ENCODE measurements at regions not wholly inside any gene's neighbourhood (a gene's known extent, or its start where the extent isn't known, plus 50 kb on each side); places are given as distances from the start of the nearest gene placed in this dataset.
"Not testable (repeated sequence)": the region's sequence is repeated elsewhere in the genome, so short reads cannot be mapped to it uniquely, and the experiment has no call there.

- H3K23ac ChIP-seq (ENCODE audit: insufficient read length); H3K56ac ChIP-seq (replicated peaks; ENCODE audit: insufficient read length, low read depth, low read length); H2AFZ ChIP-seq (ENCODE audit: low read length); H3K4ac ChIP-seq (replicated peaks; ENCODE audit: insufficient read length, low read depth, low read length); DNase-seq (ENCODE audit: low read depth in 1 of 2, low spot score in 2 of 2); H3K79me2 ChIP-seq (ENCODE audit: control insufficient read depth in 1 of 2, insufficient read depth in 2 of 2, low read length in 2 of 2); H3K36me3 ChIP-seq (ENCODE audit: control insufficient read depth in 2 of 4, insufficient read depth in 4 of 4, low read length in 3 of 4); H3K27ac ChIP-seq (ENCODE audit: low read depth, low read length); H3K4me2 ChIP-seq (ENCODE audit: insufficient read depth in 1 of 2, low read depth in 2 of 2, low read length in 2 of 2); H4K8ac ChIP-seq (ENCODE audit: extremely low read depth, insufficient read depth, low read length); H3K9ac ChIP-seq (replicated peaks in 1 of 4; ENCODE audit: extremely low read depth in 1 of 4, low read depth in 3 of 4, low read length in 3 of 4); H3K18ac ChIP-seq (ENCODE audit: extremely low read depth, low read length); FAIRE-seq; H2AK5ac ChIP-seq (ENCODE audit: low read depth, low read length); H2BK5ac ChIP-seq (ENCODE audit: low read depth, low read length); H2BK15ac ChIP-seq (ENCODE audit: low read length); H2BK20ac ChIP-seq (ENCODE audit: low read length); H2BK12ac ChIP-seq (ENCODE audit: low read depth, low read length); H2BK120ac ChIP-seq (replicated peaks; ENCODE audit: low read depth, low read length); H3K4me3 ChIP-seq (ENCODE audit: extremely low read depth in 1 of 4, insufficient read depth in 2 of 4, low read depth in 3 of 4, low read length in 4 of 4); CTCF ChIA-PET (ENCODE audit: partially characterized antibody); H3K9me3 ChIP-seq (ENCODE audit: insufficient read depth in 2 of 2, low read depth in 1 of 2, low read length in 1 of 2); POLR2A ChIA-PET (ENCODE audit: partially characterized antibody); H4K5ac ChIP-seq (ENCODE audit: insufficient read length, low read depth, low read length); H4K91ac ChIP-seq (replicated peaks; ENCODE audit: insufficient read length, low read length); H3K79me1 ChIP-seq (ENCODE audit: low read depth, low read length); H3K23me2 ChIP-seq (ENCODE audit: low read depth, low read length); H3K27me3 ChIP-seq (replicated peaks in 1 of 4; ENCODE audit: control insufficient read depth in 3 of 4, extremely low read depth in 1 of 4, insufficient read depth in 3 of 4, low read length in 3 of 4); H4K20me1 ChIP-seq (replicated peaks in 1 of 2; ENCODE audit: control insufficient read depth in 1 of 2, insufficient read depth in 2 of 2, low read length in 2 of 2); H3K14ac ChIP-seq (ENCODE audit: insufficient read length): not testable (repeated sequence)
- H3K4me1 ChIP-seq (replicated peaks in 1 of 4; ENCODE audit: control insufficient read depth in 3 of 4, insufficient read depth in 4 of 4, low read length in 3 of 4) = peaks cover 2 to 14% (median 9%) of the 10 kb centered on the region in 4 experiments; a peak in 6 of 7 replicates
- WGBS, 2 experiments (ENCODE audit: extremely low coverage in 1 of 2, insufficient coverage in 1 of 2, insufficient read length in 1 of 2, insufficient replicate concordance in 2 of 2, low coverage in 1 of 2, low lambda C conversion rate in 2 of 2, missing lambda C conversion rate in 1 of 2) = 100% methylated on average over 12 of the region's 19 CpGs; no CpG with 5 or more reads in 1 of the 2 experiments
These were observed 115.6 kb upstream of the MARK1 start for GRCh38 chr1:220412382-220412781.

Measured in H1 (cell line).